SK-N-SH treated with all-trans-retinoic acid at 6 μM for 48 hours (cell line): ENCODE measurements at regions not wholly inside any gene's neighbourhood (a gene's known extent, or its start where the extent isn't known, plus 50 kb on each side); places are given as distances from the start of the nearest gene placed in this dataset.
"Not testable (repeated sequence)": the region's sequence is repeated elsewhere in the genome, so short reads cannot be mapped to it uniquely, and the experiment has no call there.

Source experiments
- ATAC-seq: fragments of 200-7000 bp; cut with Tn5 transposase; 3 replicates; pipeline ENCODE4 v1.9.1; 2020; ENCODE audit warnings: mild to moderate bottlenecking, moderate library complexity
- ARNTL ChIP-seq: fragments of 450-650 bp; formaldehyde crosslinking; IDR thresholded peaks from 2 replicates; pipeline ENCODE4 v1.5.0; 2020; ENCODE audit warnings: low read depth, mild to moderate bottlenecking, moderate library complexity, borderline replicate concordance
- CSDC2 ChIP-seq: fragments of 250-450 bp; sonication (Bioruptor Pico); IDR thresholded peaks from 2 replicates; pipeline ENCODE4 v1.5.0; 2020; ENCODE audit warnings: mild to moderate bottlenecking, moderate library complexity
- ESRRG ChIP-seq: fragments of 250-450 bp; sonication (Bioruptor Pico); IDR thresholded peaks from 2 replicates; pipeline ENCODE4 v1.6.1; 2021; ENCODE audit warnings: mild to moderate bottlenecking
- ISL1 ChIP-seq: fragments of 250-450 bp; sonication (Bioruptor Pico); IDR thresholded peaks from 2 replicates; pipeline ENCODE4 v2.1.2; 2022; ENCODE audit warnings: mild to moderate bottlenecking, moderate library complexity
- OSR1 ChIP-seq: fragments of 250-450 bp; sonication (Bioruptor Pico); IDR thresholded peaks from 2 replicates; pipeline ENCODE4 v1.8.0; 2022; ENCODE audit warnings: moderate library complexity, mild to moderate bottlenecking, inconsistent platforms
- PPARA ChIP-seq: fragments of 250-450 bp; sonication (Bioruptor Pico); IDR thresholded peaks from 2 replicates; pipeline ENCODE4 v1.5.0; 2020; ENCODE audit warnings: mild to moderate bottlenecking, borderline replicate concordance
- SNAI2 ChIP-seq: fragments of 250-450 bp; sonication (Bioruptor Pico); IDR thresholded peaks from 2 replicates; pipeline ENCODE4 v1.5.0; 2020; ENCODE audit warnings: mild to moderate bottlenecking, moderate library complexity
- TOX ChIP-seq: fragments of 250-450 bp; sonication (Bioruptor Pico); IDR thresholded peaks from 2 replicates; pipeline ENCODE4 v1.8.0; 2021; ENCODE audit warnings: mild to moderate bottlenecking, moderate library complexity, borderline replicate concordance
- ZFP3 ChIP-seq: fragments of 250-450 bp; sonication (Bioruptor Pico); IDR thresholded peaks from 2 replicates; pipeline ENCODE4 v1.5.0; 2020; ENCODE audit warnings: mild to moderate bottlenecking, moderate library complexity
- ZFP30 ChIP-seq: fragments of 450-650 bp; formaldehyde crosslinking; IDR thresholded peaks from 2 replicates; pipeline ENCODE4 v1.5.0; 2022; ENCODE audit warnings: mild to moderate bottlenecking, moderate library complexity
- ZNF70 ChIP-seq: fragments of 450-650 bp; formaldehyde crosslinking; IDR thresholded peaks from 2 replicates; pipeline ENCODE4 v1.5.0; 2020; ENCODE audit warnings: mild to moderate bottlenecking, moderate library complexity
- ZNF8 ChIP-seq: fragments of 450-650 bp; formaldehyde crosslinking; IDR thresholded peaks from 2 replicates; pipeline ENCODE4 v1.5.0; 2020; ENCODE audit warnings: mild to moderate bottlenecking, moderate library complexity
- TF ChIP-seq, protein P1 (sequence below): fragments of 250-450 bp; sonication (Bioruptor Pico); IDR thresholded peaks from 2 replicates; pipeline ENCODE4 v1.5.0; 2020; ENCODE audit warnings: mild to moderate bottlenecking, moderate library complexity
- TF ChIP-seq, protein P2 (sequence below): fragments of 250-450 bp; sonication (Bioruptor Pico); IDR thresholded peaks from 2 replicates; pipeline ENCODE4 v1.5.1; 2020; ENCODE audit warnings: low read depth, mild to moderate bottlenecking, moderate library complexity

DNA sequence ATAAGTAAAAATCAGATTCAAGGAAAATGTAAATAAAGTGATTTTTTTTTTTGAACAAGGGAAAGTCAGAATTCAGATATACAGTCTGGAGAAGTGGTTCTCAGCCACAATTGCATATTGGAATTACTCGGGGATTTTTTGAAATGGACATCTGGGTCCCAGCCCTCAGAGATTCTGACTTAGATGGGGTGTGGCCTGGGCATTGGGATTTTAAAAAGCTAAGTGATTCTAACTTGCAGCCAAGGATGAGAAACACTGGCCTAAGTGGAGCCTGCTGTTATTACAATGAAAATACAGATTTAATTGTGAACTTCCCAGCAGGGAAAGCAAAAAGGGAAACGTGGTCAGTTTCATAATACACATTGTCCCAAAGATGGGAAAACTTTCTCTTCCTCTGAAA, 273.8 kb downstream of the TTC8 start:
- no peak for TF ChIP-seq ESRRG (CRISPR knock-in tag)
- TF ChIP-seq ISL1 (CRISPR knock-in tag): no peak
- TF ChIP-seq ZFP3 (CRISPR knock-in tag): no peak
- no peak for TF ChIP-seq SNAI2 (CRISPR knock-in tag)
- TF ChIP-seq, protein P1, sequence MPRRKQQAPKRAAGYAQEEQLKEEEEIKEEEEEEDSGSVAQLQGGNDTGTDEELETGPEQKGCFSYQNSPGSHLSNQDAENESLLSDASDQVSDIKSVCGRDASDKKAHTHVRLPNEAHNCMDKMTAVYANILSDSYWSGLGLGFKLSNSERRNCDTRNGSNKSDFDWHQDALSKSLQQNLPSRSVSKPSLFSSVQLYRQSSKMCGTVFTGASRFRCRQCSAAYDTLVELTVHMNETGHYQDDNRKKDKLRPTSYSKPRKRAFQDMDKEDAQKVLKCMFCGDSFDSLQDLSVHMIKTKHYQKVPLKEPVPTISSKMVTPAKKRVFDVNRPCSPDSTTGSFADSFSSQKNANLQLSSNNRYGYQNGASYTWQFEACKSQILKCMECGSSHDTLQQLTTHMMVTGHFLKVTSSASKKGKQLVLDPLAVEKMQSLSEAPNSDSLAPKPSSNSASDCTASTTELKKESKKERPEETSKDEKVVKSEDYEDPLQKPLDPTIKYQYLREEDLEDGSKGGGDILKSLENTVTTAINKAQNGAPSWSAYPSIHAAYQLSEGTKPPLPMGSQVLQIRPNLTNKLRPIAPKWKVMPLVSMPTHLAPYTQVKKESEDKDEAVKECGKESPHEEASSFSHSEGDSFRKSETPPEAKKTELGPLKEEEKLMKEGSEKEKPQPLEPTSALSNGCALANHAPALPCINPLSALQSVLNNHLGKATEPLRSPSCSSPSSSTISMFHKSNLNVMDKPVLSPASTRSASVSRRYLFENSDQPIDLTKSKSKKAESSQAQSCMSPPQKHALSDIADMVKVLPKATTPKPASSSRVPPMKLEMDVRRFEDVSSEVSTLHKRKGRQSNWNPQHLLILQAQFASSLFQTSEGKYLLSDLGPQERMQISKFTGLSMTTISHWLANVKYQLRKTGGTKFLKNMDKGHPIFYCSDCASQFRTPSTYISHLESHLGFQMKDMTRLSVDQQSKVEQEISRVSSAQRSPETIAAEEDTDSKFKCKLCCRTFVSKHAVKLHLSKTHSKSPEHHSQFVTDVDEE (CRISPR knock-in tag): no peak
- no peak for TF ChIP-seq TOX
- TF ChIP-seq, protein P2, sequence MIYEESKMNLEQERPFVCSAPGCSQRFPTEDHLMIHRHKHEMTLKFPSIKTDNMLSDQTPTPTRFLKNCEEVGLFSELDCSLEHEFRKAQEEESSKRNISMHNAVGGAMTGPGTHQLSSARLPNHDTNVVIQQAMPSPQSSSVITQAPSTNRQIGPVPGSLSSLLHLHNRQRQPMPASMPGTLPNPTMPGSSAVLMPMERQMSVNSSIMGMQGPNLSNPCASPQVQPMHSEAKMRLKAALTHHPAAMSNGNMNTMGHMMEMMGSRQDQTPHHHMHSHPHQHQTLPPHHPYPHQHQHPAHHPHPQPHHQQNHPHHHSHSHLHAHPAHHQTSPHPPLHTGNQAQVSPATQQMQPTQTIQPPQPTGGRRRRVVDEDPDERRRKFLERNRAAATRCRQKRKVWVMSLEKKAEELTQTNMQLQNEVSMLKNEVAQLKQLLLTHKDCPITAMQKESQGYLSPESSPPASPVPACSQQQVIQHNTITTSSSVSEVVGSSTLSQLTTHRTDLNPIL: no peak
- TF ChIP-seq ZNF70 (CRISPR knock-in tag): no peak
- TF ChIP-seq CSDC2 (CRISPR knock-in tag): no peak
- no peak for TF ChIP-seq ZFP30 (CRISPR knock-in tag)
- no peak for TF ChIP-seq ARNTL (CRISPR knock-in tag)
- TF ChIP-seq ZNF8 (CRISPR knock-in tag): no peak
- TF ChIP-seq OSR1: no peak
- TF ChIP-seq PPARA: no peak
- ATAC-seq: no peak

DNA sequence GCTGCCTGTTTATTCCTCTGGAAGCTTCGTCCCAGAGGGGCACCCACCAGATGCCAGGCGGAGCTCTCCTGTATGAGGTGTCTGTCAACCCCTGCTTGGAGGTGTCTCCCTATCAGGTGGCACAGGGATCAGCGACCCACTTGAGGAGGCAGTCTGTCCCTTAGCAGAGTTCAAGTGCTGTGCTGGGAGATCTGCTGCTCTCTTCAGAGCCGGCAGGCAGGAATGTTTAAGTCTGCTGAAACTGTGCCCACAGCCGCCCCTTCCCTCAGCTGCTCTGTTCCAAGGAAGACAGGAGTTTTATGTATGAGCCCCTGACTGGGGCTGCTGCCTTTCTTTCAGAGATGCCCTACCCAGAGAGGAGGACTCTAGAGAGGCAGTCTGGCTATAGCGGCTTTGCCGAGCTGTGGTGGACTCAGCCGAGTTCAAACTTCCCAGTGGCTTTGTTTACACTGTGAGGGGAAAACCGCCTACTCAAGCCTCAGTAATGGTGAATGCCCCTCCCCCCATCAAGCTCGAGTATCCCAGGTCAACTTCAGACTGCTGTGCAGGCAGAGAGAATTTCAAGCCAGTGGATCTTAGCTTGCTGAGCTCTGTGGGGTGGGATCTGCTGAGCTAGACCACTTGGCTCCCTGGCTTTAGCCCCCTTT, 279.8 kb downstream of the TTC8 start:
- not testable (repeated sequence) for ATAC-seq

DNA sequence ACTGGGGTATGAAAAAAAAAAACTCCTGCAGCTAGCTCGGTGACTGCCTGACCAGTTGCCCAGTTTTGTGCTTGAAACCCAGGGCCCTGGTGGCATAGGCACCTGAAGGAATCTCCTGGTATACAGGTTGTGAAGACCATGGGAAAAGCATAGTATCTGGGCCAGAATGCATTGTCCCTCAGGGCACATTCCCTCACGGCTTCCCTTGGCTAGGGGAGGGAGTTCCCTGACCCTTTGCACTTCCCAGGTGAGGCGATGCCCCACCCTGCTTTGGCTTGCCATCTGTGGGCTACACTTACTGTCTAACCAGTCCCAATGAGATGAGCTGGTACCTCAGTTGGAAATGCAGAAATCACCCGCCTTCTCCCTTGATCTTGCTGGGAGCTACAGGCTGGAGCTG, 280.4 kb downstream of the TTC8 start:
- not testable (repeated sequence) for ATAC-seq
